ENCODE measurements at regions not wholly inside any gene's neighbourhood (a gene's known extent, or its start where the extent isn't known, plus 50 kb on each side); places are given as distances from the start of the nearest gene placed in this dataset.

DNA sequence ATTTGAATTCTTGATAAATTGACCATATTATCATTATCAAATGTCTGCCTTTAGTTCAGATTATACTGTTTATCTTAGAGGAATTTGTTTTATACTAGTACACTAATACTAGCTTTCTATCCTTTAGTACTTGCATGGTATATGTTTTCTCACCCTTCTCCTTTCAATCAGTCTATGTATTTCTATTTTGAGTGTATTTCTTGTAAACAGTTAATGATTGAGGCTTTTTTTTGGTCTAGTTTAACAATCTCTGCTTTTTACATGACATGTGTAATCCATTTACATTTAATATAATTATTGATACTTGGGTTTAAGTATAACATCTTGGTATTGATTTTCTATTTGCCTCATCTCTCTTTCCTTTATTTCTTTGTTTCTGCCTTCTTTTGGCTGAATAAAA, 224.9 kb downstream of the CENPF start:
- H3K27ac Mint-ChIP-seq (ENCODE audit: unreplicated experiment) = no peak overlapping the region
- no peak for DNase-seq
- no peak overlapping the region for H3K4me3 Mint-ChIP-seq (ENCODE audit: unreplicated experiment)
- H3K36me3 Mint-ChIP-seq (ENCODE audit: unreplicated experiment) = no peaks in the 10 kb centered on the region
- peaks cover 2% of the 10 kb centered on the region for H3K27me3 Mint-ChIP-seq (ENCODE audit: unreplicated experiment)
- H3K4me1 Mint-ChIP-seq (ENCODE audit: low read depth, unreplicated experiment) = no peaks in the 10 kb centered on the region
- TF ChIP-seq, protein P1, sequence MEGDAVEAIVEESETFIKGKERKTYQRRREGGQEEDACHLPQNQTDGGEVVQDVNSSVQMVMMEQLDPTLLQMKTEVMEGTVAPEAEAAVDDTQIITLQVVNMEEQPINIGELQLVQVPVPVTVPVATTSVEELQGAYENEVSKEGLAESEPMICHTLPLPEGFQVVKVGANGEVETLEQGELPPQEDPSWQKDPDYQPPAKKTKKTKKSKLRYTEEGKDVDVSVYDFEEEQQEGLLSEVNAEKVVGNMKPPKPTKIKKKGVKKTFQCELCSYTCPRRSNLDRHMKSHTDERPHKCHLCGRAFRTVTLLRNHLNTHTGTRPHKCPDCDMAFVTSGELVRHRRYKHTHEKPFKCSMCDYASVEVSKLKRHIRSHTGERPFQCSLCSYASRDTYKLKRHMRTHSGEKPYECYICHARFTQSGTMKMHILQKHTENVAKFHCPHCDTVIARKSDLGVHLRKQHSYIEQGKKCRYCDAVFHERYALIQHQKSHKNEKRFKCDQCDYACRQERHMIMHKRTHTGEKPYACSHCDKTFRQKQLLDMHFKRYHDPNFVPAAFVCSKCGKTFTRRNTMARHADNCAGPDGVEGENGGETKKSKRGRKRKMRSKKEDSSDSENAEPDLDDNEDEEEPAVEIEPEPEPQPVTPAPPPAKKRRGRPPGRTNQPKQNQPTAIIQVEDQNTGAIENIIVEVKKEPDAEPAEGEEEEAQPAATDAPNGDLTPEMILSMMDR (IDR thresholded peaks at IDR 0.05; ENCODE audit: partially characterized antibody, unreplicated experiment) = no peak
- H3K9me3 Mint-ChIP-seq (ENCODE audit: unreplicated experiment) = peaks cover 3% of the 10 kb centered on the region

DNA sequence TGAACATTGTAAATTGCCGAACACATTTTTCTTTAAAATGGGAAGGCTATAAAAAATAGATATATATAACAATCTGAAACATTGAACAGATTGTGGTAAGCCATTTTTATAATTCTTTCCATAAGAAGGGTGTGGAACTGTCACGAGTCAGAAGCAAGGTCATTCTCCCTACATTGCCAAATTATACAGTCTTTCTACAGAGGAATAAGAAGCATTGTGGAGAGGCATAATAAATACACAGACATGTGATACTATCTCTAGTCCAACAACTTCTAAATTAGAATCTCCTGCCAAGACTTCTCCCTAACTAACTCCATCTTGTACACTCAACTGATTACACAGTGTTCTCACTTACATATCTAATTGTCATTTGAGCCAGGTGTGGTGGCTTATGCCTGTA, 227.9 kb downstream of the CENPF start:
- H3K27me3 Mint-ChIP-seq (ENCODE audit: unreplicated experiment) = peaks cover 2% of the 10 kb centered on the region
- H3K27ac Mint-ChIP-seq (ENCODE audit: unreplicated experiment) = no peak overlapping the region
- H3K9me3 Mint-ChIP-seq (ENCODE audit: unreplicated experiment) = peaks cover 3% of the 10 kb centered on the region
- no peaks in the 10 kb centered on the region for H3K36me3 Mint-ChIP-seq (ENCODE audit: unreplicated experiment)
- H3K4me1 Mint-ChIP-seq (ENCODE audit: low read depth, unreplicated experiment) = no peaks in the 10 kb centered on the region
- TF ChIP-seq, protein P1 (IDR thresholded peaks at IDR 0.05; ENCODE audit: partially characterized antibody, unreplicated experiment) = no peak
- no peak for DNase-seq
- H3K4me3 Mint-ChIP-seq (ENCODE audit: unreplicated experiment) = no peak overlapping the region

DNA sequence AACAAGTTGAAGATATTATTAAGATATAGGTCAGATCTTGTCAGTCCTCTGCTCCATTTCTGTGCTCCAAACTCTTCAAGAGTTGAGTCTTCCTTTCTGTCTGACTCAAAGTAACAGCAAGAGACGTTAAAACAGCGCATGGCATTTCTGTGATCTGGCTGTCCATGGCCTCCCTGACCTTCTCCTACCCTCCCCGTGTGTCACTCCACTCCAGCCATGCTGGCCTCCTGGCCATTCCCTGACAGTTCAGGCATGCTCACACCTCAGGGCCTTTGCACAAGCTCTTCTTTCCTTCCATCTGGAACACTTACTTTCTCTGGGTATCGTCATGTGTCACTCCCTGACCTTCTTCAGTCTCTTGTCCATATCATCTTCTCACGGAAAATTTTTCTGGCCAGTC, 229.0 kb downstream of the CENPF start:
- peaks cover 3% of the 10 kb centered on the region for H3K9me3 Mint-ChIP-seq (ENCODE audit: unreplicated experiment)
- no peak for DNase-seq
- H3K4me3 Mint-ChIP-seq (ENCODE audit: unreplicated experiment) = no peak overlapping the region
- H3K4me1 Mint-ChIP-seq (ENCODE audit: low read depth, unreplicated experiment) = no peaks in the 10 kb centered on the region
- TF ChIP-seq, protein P1 (IDR thresholded peaks at IDR 0.05; ENCODE audit: partially characterized antibody, unreplicated experiment) = no peak
- H3K36me3 Mint-ChIP-seq (ENCODE audit: unreplicated experiment) = no peaks in the 10 kb centered on the region
- H3K27me3 Mint-ChIP-seq (ENCODE audit: unreplicated experiment) = peaks cover 2% of the 10 kb centered on the region
- no peak overlapping the region for H3K27ac Mint-ChIP-seq (ENCODE audit: unreplicated experiment)

DNA sequence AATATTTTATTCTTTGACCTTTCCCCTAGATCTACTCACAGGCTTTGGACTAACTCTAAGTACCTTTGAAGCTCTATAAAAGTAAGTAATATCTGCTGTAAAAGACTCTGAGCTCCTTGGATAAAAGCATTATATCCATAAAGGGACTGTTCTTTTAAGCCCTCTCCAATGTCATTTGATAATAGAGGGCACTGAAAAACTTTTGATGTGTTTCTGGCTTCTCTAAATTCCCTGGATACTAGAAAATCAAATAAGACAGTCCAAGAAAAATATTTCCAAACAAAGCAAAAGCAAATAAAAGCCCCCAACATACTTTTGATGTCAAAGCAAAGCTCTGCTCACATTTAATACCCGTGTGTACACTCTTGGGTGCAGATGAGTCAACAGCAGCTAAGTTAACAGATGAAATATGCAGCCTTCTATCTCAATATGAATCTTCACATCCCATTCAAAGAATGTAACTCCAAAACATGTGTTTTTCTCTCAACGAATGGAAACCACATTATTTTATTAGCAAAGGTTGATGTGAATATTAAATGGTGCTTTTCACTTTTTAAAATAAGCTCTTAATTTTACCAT, 230.3 kb downstream of the CENPF start:
- Mint-ChIP-seq H3K27me3 (ENCODE audit: unreplicated experiment) (peaks cover 2% of the 10 kb centered on the region), H3K27ac (ENCODE audit: unreplicated experiment) (no peak overlapping the region), H3K36me3 (ENCODE audit: unreplicated experiment) (no peaks in the 10 kb centered on the region), H3K4me1 (ENCODE audit: low read depth, unreplicated experiment) (no peaks in the 10 kb centered on the region), H3K9me3 (ENCODE audit: unreplicated experiment) (peaks cover 3% of the 10 kb centered on the region), H3K4me3 (ENCODE audit: unreplicated experiment) (no peak overlapping the region)
- TF ChIP-seq, protein P1 (IDR thresholded peaks at IDR 0.05; ENCODE audit: partially characterized antibody, unreplicated experiment) = no peak
- no peak for DNase-seq

DNA sequence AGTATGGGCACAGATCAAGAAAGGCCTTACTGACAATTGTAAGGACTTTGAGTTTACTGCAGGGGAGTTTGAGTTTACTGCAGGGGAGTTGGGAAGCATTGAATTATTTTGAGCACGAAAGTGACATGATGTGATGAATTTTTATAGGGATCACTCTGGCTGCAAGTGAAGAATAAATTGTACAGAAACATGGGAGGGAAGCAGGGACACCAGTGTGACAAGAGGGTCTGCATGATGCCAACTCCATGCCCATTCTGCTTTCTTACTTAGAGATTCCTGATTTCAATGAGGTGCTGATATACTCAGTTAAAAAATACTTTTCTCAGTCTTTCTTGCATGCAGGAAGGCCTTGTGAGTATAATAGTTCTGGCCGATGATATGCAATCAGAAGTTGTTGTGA, 234.4 kb downstream of the CENPF start:
- Mint-ChIP-seq H3K36me3 (ENCODE audit: unreplicated experiment) (no peaks in the 10 kb centered on the region), H3K27ac (ENCODE audit: unreplicated experiment) (no peak overlapping the region), H3K27me3 (ENCODE audit: unreplicated experiment) (peaks cover 2% of the 10 kb centered on the region), H3K4me1 (ENCODE audit: low read depth, unreplicated experiment) (peaks cover 4% of the 10 kb centered on the region), H3K4me3 (ENCODE audit: unreplicated experiment) (no peak overlapping the region), H3K9me3 (ENCODE audit: unreplicated experiment) (no peaks in the 10 kb centered on the region)
- TF ChIP-seq, protein P1 (IDR thresholded peaks at IDR 0.05; ENCODE audit: partially characterized antibody, unreplicated experiment) = no peak
- no peak for DNase-seq

All from glutamatergic neuron (in vitro differentiated cells).